GM12878 (cell line): ENCODE measurements at regions not wholly inside any gene's neighbourhood (a gene's known extent, or its start where the extent isn't known, plus 50 kb on each side); places are given as distances from the start of the nearest gene placed in this dataset.

Experiments
- ATAC-seq: fragments of 200-7000 bp; cut with Tn5 transposase; 3 replicates; pipeline ENCODE4 v1.9.1; 2020; ENCODE audit warnings: mild to moderate bottlenecking, moderate library complexity
- BruUV-seq: library from RNA; stranded (reverse); fragments of 400-500 nt; replicated peaks from 2 replicates; lab custom pipeline; 2021; lab: Mats Ljungman, UMichigan
- CTCF ChIA-PET: fragments of 300-600 bp; sonication (Branson Sonifier 250); formaldehyde crosslinking; extraction: SDS; loops from one replicate; lab custom pipeline; 2021; ENCODE audit warnings: inconsistent platforms; lab: Yijun Ruan, JAX
- POLR2A ChIA-PET: fragments of 350-600 bp; formaldehyde crosslinking; extraction: SDS; loops from one replicate; lab custom pipeline; 2021; ENCODE audit warnings: inconsistent platforms; lab: Charles Lee
- RAD21 ChIA-PET: fragments of 300-600 bp; sonication (Branson Sonifier 250); formaldehyde crosslinking; loops from one replicate; lab custom pipeline; 2023; ENCODE audit warnings: antibody characterized with exemption; ENCODE audit not compliant: unreplicated experiment; lab: Charles Lee
- SMC1A ChIA-PET: fragments of 300-600 bp; sonication (Branson Sonifier 250); formaldehyde crosslinking; loops from one replicate; lab custom pipeline; 2023; ENCODE audit not compliant: unreplicated experiment, uncharacterized antibody; lab: Charles Lee
- DNase-seq: peaks from one replicate; pipeline ENCODE4 v3.0.0-alpha.2; 2011; ENCODE audit warnings: low read depth, low spot score
- FAIRE-seq: peaks from 3 replicates; lab custom pipeline; 2011; peaks lifted over from hg19 to GRCh38; lab: Jason Lieb, UNC
- H2AFZ ChIP-seq: 2 replicates; pipeline ENCODE4 v1.6.0; 2011; ENCODE audit warnings: low read depth, low read length, control low read depth; ENCODE audit not compliant: control insufficient read depth
- H3K27ac ChIP-seq: 2 replicates; pipeline ENCODE4 v1.5.1; 2011; ENCODE audit warnings: control low read depth; ENCODE audit not compliant: control insufficient read depth, insufficient read depth
- H3K27me3 ChIP-seq, 2 experiments: replicated peaks in 1 of 2; 2 replicates each; pipeline versions ENCODE4 v1.6.0 to v1.6.1; 2011; ENCODE audit warnings: low read length in 1 of 2; ENCODE audit not compliant: control insufficient read depth in 2 of 2, insufficient read depth in 2 of 2
- H3K36me3 ChIP-seq, 2 experiments: 2 replicates each; pipeline ENCODE4 v1.5.1; 2011; ENCODE audit warnings: low read length in 1 of 2; ENCODE audit not compliant: control insufficient read depth in 2 of 2, insufficient read depth in 2 of 2
- H3K4me1 ChIP-seq: 2 replicates; pipeline ENCODE4 v1.6.1; 2011; ENCODE audit warnings: mild to moderate bottlenecking, low read length, moderate library complexity, mixed read lengths; ENCODE audit not compliant: control insufficient read depth, insufficient read depth
- H3K4me2 ChIP-seq: 2 replicates; pipeline ENCODE4 v1.6.0; 2011; ENCODE audit warnings: control low read depth; ENCODE audit not compliant: control insufficient read depth, insufficient read depth
- H3K4me3 ChIP-seq: fragments of 200-600 bp; sonication (generic); 2 replicates; pipeline ENCODE4 v1.5.1; 2016
- H3K79me2 ChIP-seq: 2 replicates; pipeline ENCODE4 v1.6.0; 2011; ENCODE audit warnings: low read length; ENCODE audit not compliant: control insufficient read depth, insufficient read depth
- H3K9ac ChIP-seq: 2 replicates; pipeline ENCODE4 v1.8.0; 2011; ENCODE audit warnings: low read length, control low read depth, mixed read lengths; ENCODE audit not compliant: control insufficient read depth, insufficient read depth
- H3K9me3 ChIP-seq: replicated peaks from 3 replicates; pipeline ENCODE4 v1.5.1; 2011; ENCODE audit warnings: mild to moderate bottlenecking, low read length; ENCODE audit not compliant: control insufficient read depth, insufficient read depth
- H4K20me1 ChIP-seq: 2 replicates; pipeline ENCODE4 v1.6.0; 2011; ENCODE audit not compliant: control insufficient read depth, insufficient read depth
- BRCA1 ChIP-seq: IDR thresholded peaks from 2 replicates; pipeline ENCODE4 v1.6.1; 2011; ENCODE audit warnings: low read depth, low read length, improper control_type of control experiment
- ESRRA ChIP-seq: IDR thresholded peaks from 2 replicates; pipeline ENCODE4 v1.6.1; 2012; ENCODE audit warnings: mild to moderate bottlenecking, low read length, improper control_type of control experiment
- HCFC1 ChIP-seq: fragments of 150-350 bp; IDR thresholded peaks from 2 replicates; pipeline ENCODE4 v1.6.1; 2014; ENCODE audit warnings: low read length
- KDM1A ChIP-seq: fragments of 200-600 bp; sonication (generic); IDR thresholded peaks from 2 replicates; pipeline ENCODE4 v1.6.1; 2016; ENCODE audit warnings: borderline replicate concordance
- MXI1 ChIP-seq: fragments of 150-350 bp; IDR thresholded peaks from 2 replicates; pipeline ENCODE4 v1.6.1; 2011; ENCODE audit warnings: low read depth, mild to moderate bottlenecking, inconsistent platforms, low read length, improper control_type of control experiment
- MYC ChIP-seq: IDR thresholded peaks from 2 replicates; pipeline ENCODE4 v1.6.1; 2011; ENCODE audit warnings: mild to moderate bottlenecking, low read length, moderate library complexity, inconsistent platforms; ENCODE audit not compliant: insufficient read depth, insufficient replicate concordance, insufficient read length, severe bottlenecking
- NFXL1 ChIP-seq: fragments of 450-650 bp; IDR thresholded peaks from 2 replicates; pipeline ENCODE4 v1.6.1; 2017; ENCODE audit warnings: antibody characterized with exemption, mild to moderate bottlenecking, borderline replicate concordance
- NKRF ChIP-seq: fragments of 450-650 bp; conservative IDR thresholded peaks from 2 replicates; pipeline ENCODE4 v1.6.1; 2017; ENCODE audit warnings: mild to moderate bottlenecking, moderate library complexity
- PAX5 ChIP-seq: IDR thresholded peaks from 2 replicates; pipeline ENCODE4 v1.6.1; 2011; ENCODE audit warnings: low read depth, low read length, borderline replicate concordance
- RFX5 ChIP-seq: IDR thresholded peaks from 2 replicates; pipeline ENCODE4 v1.6.1; 2011; ENCODE audit warnings: low read depth, low read length, improper control_type of control experiment
- SIX5 ChIP-seq: IDR thresholded peaks from 2 replicates; pipeline ENCODE4 v1.6.1; 2011; ENCODE audit warnings: mild to moderate bottlenecking, low read depth, low read length, moderate library complexity; ENCODE audit not compliant: severe bottlenecking
- SUPT20H ChIP-seq: IDR thresholded peaks from 2 replicates; pipeline ENCODE4 v1.6.1; 2011; ENCODE audit warnings: low read depth, mild to moderate bottlenecking, low read length, moderate library complexity, borderline replicate concordance; ENCODE audit not compliant: control insufficient read depth
- TCF12 ChIP-seq: IDR thresholded peaks from 2 replicates; pipeline ENCODE4 v1.6.1; 2011; ENCODE audit warnings: low read depth, mild to moderate bottlenecking, low read length
- TCF7 ChIP-seq: IDR thresholded peaks from 2 replicates; pipeline ENCODE4 v1.6.1; 2014; ENCODE audit warnings: antibody characterized with exemption, borderline replicate concordance
- ZBTB40 ChIP-seq: fragments of 450-650 bp; IDR thresholded peaks from 2 replicates; pipeline ENCODE4 v1.6.1; 2016; ENCODE audit warnings: mild to moderate bottlenecking, moderate library complexity, borderline replicate concordance
- WGBS: methylation state at CpG from one replicate; pipeline ENCODE4 v1.1.6; 2016; ENCODE audit warnings: low lambda C conversion rate; ENCODE audit not compliant: insufficient replicate concordance, insufficient coverage; ENCODE audit errors: missing lambda C conversion rate; 5-methylcytosine and 5-hydroxymethylcytosine counted together
- in situ Hi-C: fragments of 300-500 bp; cut with MboI; formaldehyde crosslinking; loops from 9 replicates; pipeline ENCODE4 v1.14.3; 2018; ENCODE audit warnings: mixed read lengths
- intact Hi-C: fragments of 100-400 bp; cut with micrococcal nuclease; formaldehyde crosslinking; loops from one replicate; pipeline ENCODE4 v1.14.2; 2022; ENCODE audit not compliant: unreplicated experiment

- Histone ChIP-seq H3K9me3 (no peaks in the 10 kb centered on the region), H3K4me3 (no peak overlapping the region), H3K36me3 (no peaks in the 10 kb centered on the region), H3K27ac (no peak overlapping the region), H2AFZ (no peak overlapping the region), H3K79me2 (no peaks in the 10 kb centered on the region), H4K20me1 (no peaks in the 10 kb centered on the region), H3K4me2 (no peak overlapping the region), H3K4me1 (no peaks in the 10 kb centered on the region), H3K9ac (no peak overlapping the region), H3K27me3 (no peaks in the 10 kb centered on the region)
- RAD21 ChIA-PET, result no interaction called here
- FAIRE-seq (no peak), DNase-seq (no peak), ATAC-seq (no peak)
- no peak for TF ChIP-seq BRCA1
- no peak for TF ChIP-seq SUPT20H
- no peak for TF ChIP-seq SIX5
- no peak for TF ChIP-seq RFX5
- TF ChIP-seq NFXL1, result no peak
- TF ChIP-seq HCFC1, result no peak
- TF ChIP-seq PAX5, result no peak
- no peak for TF ChIP-seq TCF12
- no peak for TF ChIP-seq ESRRA
- no peak for TF ChIP-seq TCF7
- TF ChIP-seq ZBTB40, result no peak
- TF ChIP-seq MXI1, result no peak
- TF ChIP-seq NKRF, result no peak
- no peak for TF ChIP-seq MYC
- no peak for TF ChIP-seq KDM1A
- POLR2A ChIA-PET, result no interaction called here
- intact Hi-C loops (no loop called here), in situ Hi-C loops (no loop called here)
- BruUV-seq, result no TSS peak
- WGBS, result 0% methylated on average over 2 of the region's 2 CpGs
- SMC1A ChIA-PET, result no interaction called here
- CTCF ChIA-PET, result no interaction called here
Observed at GRCh38 chr5:99334936-99335335, 406.1 kb upstream of the CHD1 start.
